Right lobe of liver (tissue), 6 donors: ENCODE measurements at regions not wholly inside any gene's neighbourhood (a gene's known extent, or its start where the extent isn't known, plus 50 kb on each side); places are given as distances from the start of the nearest gene placed in this dataset.

ENCODE experiments used
- ATAC-seq, 4 donors: fragments of 200-7000 bp; cut with Tn5 transposase; one replicate each; pipeline ENCODE4 v1.9.1; 2020; ENCODE audit warnings: mild to moderate bottlenecking in 4 of 4, moderate library complexity in 4 of 4
- DNase-seq, 3 donors: peaks; one replicate each; pipeline ENCODE4 v3.0.0-alpha.2; 2020
- H3K27ac ChIP-seq, 3 donors: fragments of 200-600 bp; one replicate each; pipeline ENCODE4 v1.8.0; 2022
- H3K27me3 ChIP-seq, 2 donors: fragments of 200-600 bp; one replicate each; pipeline ENCODE4 v1.8.0; 2022
- H3K36me3 ChIP-seq, 4 donors: fragments of 200-600 bp; sonication (generic) in 1 of 4; one replicate each; pipeline versions ENCODE4 v1.5.1 to v1.8.0; 2017 to 2022; ENCODE audit warnings: control low read depth in 1 of 4
- H3K4me1 ChIP-seq, 4 donors: fragments of 200-600 bp; sonication (generic) in 1 of 4; one replicate each; pipeline versions ENCODE4 v1.5.1 to v1.8.0; 2017 to 2022; ENCODE audit warnings: control low read depth in 1 of 4
- H3K4me3 ChIP-seq, 3 donors: fragments of 200-600 bp; one replicate each; pipeline ENCODE4 v1.8.0; 2022
- H3K9me3 ChIP-seq, 4 donors: fragments of 200-600 bp; sonication (generic) in 1 of 4; one replicate each; pipeline versions ENCODE4 v1.5.1 to v1.8.0; 2017 to 2022; ENCODE audit warnings: control low read depth in 1 of 4
- POLR2A ChIP-seq: fragments of 450-650 bp; IDR thresholded peaks from one replicate; pipeline ENCODE4 v1.6.1; 2017; ENCODE audit warnings: antibody characterized with exemption, mild to moderate bottlenecking
- WGBS: methylation state at CpG from one replicate; pipeline ENCODE4 v1.1.6; 2018; ENCODE audit warnings: low coverage, low lambda C conversion rate; ENCODE audit not compliant: insufficient coverage; ENCODE audit errors: missing lambda C conversion rate; 5-methylcytosine and 5-hydroxymethylcytosine counted together
- intact Hi-C, 2 donors: fragments of 100-400 bp; cut with DNase I; formaldehyde crosslinking; loops; one replicate each; pipeline versions ENCODE4 v1.11.2 to v1.14.1; 2022
- TF ChIP-seq, protein P1 (sequence below), 4 donors: fragments of 200-600 bp in 3 of 4; fragments of 450-650 bp in 1 of 4; IDR thresholded peaks; one replicate each; pipeline versions ENCODE4 v1.5.1 to v1.8.0; 2016 to 2022; ENCODE audit warnings: antibody characterized with exemption in 4 of 4, mild to moderate bottlenecking in 2 of 4
- donor health status: DM: no; HTN: yes; CAD: no.
- donor health status: DM: no; HTN: no; CAD: no.
- donor health status: DM: no; HTN: no; CAD: no.
- donor health status: DM: no; HTN: yes; CAD: no.
- donor health status: DM: no; HTN: yes; CAD: no.

DNA sequence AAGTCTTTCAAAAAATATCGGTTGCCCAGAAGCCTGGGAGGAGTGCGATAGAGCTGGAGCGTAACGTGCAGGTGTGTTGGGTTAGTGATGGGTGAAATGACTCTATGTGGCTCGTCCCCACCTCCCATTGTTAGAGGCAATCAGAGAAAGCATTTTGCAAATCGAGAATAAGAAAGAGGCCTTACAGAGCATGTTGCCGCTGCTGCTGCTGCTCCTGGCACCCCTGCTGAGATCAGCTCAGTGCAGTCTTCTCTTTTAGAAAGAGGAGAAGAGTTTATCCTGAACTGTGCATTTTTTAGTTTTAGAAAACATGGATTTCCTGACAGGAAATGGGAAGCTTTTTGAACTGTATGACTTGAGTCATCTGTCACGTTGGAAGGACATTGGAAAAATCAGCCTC is 774.5 kb upstream of the RBFOX1 start:
- 8% methylated on average over 8 of the region's 8 CpGs for WGBS
- no peaks in the 10 kb centered on the region for H3K4me1 ChIP-seq
- TF ChIP-seq, protein P1, sequence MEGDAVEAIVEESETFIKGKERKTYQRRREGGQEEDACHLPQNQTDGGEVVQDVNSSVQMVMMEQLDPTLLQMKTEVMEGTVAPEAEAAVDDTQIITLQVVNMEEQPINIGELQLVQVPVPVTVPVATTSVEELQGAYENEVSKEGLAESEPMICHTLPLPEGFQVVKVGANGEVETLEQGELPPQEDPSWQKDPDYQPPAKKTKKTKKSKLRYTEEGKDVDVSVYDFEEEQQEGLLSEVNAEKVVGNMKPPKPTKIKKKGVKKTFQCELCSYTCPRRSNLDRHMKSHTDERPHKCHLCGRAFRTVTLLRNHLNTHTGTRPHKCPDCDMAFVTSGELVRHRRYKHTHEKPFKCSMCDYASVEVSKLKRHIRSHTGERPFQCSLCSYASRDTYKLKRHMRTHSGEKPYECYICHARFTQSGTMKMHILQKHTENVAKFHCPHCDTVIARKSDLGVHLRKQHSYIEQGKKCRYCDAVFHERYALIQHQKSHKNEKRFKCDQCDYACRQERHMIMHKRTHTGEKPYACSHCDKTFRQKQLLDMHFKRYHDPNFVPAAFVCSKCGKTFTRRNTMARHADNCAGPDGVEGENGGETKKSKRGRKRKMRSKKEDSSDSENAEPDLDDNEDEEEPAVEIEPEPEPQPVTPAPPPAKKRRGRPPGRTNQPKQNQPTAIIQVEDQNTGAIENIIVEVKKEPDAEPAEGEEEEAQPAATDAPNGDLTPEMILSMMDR (IDR thresholded peaks at IDR 0.05): no peak
- TF ChIP-seq POLR2A: no peak
- no peaks in the 10 kb centered on the region for H3K36me3 ChIP-seq
- no peak for ATAC-seq
- no peaks in the 10 kb centered on the region for H3K9me3 ChIP-seq
- no peak overlapping the region for H3K4me3 ChIP-seq
- intact Hi-C loops: no loop called here
- no peaks in the 10 kb centered on the region for H3K27me3 ChIP-seq
- DNase-seq: no peak
- H3K27ac ChIP-seq: no peak overlapping the region

DNA sequence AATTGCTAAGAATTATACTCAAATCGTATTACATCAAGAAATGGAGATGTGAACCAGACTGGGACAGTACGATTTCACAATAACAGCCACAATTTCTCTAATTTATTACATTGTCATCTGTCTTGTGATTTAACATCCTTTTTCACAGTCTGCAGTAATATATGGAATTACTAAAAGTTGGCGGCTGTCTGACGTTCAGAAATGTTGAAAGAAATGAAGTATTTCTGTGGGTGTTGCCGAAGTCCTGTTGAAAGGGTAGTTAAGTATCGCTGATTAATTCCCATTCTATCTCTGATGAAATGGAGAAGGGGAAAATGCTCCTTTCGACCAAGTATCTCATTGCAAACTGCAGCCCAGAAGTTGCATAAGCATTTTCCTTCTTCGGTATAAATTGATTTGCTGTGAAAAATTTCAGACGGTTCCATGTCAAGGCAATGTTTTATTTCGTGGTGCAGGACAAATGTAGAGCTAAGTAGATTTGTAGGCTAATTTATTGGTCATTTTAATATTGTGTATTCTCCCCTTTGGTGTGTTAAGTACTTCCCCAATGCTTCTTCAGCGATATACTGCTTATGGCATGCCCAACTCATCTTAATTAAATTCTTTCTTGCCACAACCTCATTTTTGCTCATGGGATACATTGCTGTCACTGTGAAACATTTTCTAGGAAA is 775.2 kb upstream of the RBFOX1 start:
- no peak for DNase-seq
- ATAC-seq: no peak
- Histone ChIP-seq H3K27me3 (no peaks in the 10 kb centered on the region), H3K4me3 (no peak overlapping the region), H3K9me3 (no peaks in the 10 kb centered on the region), H3K36me3 (no peaks in the 10 kb centered on the region), H3K4me1 (no peaks in the 10 kb centered on the region), H3K27ac (no peak overlapping the region)
- intact Hi-C loops: no loop called here
- 57% methylated on average over 11 of the region's 11 CpGs for WGBS
- TF ChIP-seq, protein P1 (IDR thresholded peaks at IDR 0.05): no peak
- TF ChIP-seq POLR2A: no peak

DNA sequence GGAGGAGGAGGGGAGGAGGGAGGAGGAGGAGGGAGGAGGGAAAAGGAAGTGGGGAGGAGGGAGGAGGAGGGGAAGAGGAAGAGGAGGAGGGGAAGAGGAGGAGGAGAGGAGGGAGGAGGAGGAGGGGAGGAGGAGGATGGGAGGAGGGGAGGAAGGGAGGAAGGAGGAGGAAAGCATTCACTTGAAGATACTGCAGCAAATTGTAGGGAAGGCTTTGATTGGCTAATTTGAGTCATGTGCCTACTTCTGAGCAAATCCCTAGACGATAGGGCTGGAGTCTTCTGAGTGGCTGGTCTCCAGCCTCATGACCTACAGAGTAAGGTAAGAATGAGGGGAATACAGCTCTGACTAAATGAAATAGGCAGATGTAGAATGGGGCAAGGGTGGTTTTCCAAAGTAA is 783.2 kb upstream of the RBFOX1 start:
- ATAC-seq (no peak), DNase-seq (no peak)
- no peak for TF ChIP-seq POLR2A
- TF ChIP-seq, protein P1 (IDR thresholded peaks at IDR 0.05): no peak
- H3K4me3 ChIP-seq: no peak overlapping the region
- no peaks in the 10 kb centered on the region for H3K9me3 ChIP-seq
- H3K27me3 ChIP-seq: no peaks in the 10 kb centered on the region
- no peak overlapping the region for H3K27ac ChIP-seq
- intact Hi-C loops: no loop called here
- no peaks in the 10 kb centered on the region for H3K36me3 ChIP-seq
- no peaks in the 10 kb centered on the region for H3K4me1 ChIP-seq
- WGBS: 10% methylated on average over 1 of the region's 1 CpG

DNA sequence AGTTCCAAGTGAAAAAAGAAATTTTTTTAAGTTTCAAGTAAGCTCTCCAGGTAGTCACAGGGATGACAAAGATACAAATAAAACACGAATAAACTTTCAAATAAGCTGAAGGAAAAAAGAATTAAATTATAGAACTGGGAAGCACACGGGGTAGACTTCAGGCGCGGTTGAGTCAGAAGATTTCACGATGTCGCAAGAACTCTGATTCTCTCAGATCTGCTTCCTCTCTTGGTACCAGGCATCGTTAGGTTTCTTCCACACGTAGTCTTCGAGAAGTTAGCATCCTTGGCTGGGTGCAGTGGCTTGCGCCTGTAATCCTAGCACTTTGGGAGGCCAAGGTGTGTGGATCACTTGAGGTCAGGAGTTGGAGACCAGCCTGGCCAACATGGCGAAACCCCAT is 784.1 kb upstream of the RBFOX1 start:
- intact Hi-C loops: no loop called here
- Histone ChIP-seq H3K36me3 (no peaks in the 10 kb centered on the region), H3K4me1 (no peaks in the 10 kb centered on the region), H3K4me3 (no peak overlapping the region), H3K27me3 (no peaks in the 10 kb centered on the region), H3K9me3 (no peaks in the 10 kb centered on the region), H3K27ac (no peak overlapping the region)
- WGBS: 61% methylated on average over 7 of the region's 11 CpGs
- no peak for ATAC-seq
- DNase-seq: no peak
- TF ChIP-seq, protein P1 (IDR thresholded peaks at IDR 0.05): no peak
- TF ChIP-seq POLR2A: no peak

DNA sequence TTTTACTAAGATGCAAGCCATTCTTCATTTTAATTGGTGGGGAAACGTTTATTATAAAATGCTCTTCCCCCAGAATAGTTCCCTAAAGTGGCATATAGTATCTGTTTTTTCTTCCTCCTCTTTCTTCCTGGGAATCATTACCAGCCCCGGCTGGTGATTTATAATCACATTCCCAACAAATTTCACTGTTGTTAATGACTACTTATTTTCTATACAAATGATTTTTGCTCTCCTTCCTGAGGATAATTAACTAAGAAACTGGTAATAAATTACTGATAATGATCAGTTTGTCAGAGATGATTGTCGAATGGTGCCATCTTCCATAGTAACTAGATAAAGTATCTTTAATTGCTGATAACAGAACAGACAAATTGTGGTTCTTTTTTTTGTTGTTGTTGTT is 785.5 kb upstream of the RBFOX1 start:
- intact Hi-C loops: no loop called here
- no peak overlapping the region for H3K4me3 ChIP-seq
- H3K9me3 ChIP-seq: no peaks in the 10 kb centered on the region
- WGBS: 28% methylated on average over 3 of the region's 3 CpGs
- no peak overlapping the region for H3K27ac ChIP-seq
- no peaks in the 10 kb centered on the region for H3K27me3 ChIP-seq
- ATAC-seq (no peak), DNase-seq (no peak)
- no peaks in the 10 kb centered on the region for H3K36me3 ChIP-seq
- TF ChIP-seq POLR2A: no peak
- TF ChIP-seq, protein P1 (IDR thresholded peaks at IDR 0.05): no peak
- no peaks in the 10 kb centered on the region for H3K4me1 ChIP-seq
